GM23338 (cell line): ENCODE measurements at regions not wholly inside any gene's neighbourhood (a gene's known extent, or its start where the extent isn't known, plus 50 kb on each side); places are given as distances from the start of the nearest gene placed in this dataset.
"Not testable (repeated sequence)": the region's sequence is repeated elsewhere in the genome, so short reads cannot be mapped to it uniquely, and the experiment has no call there.

Experiments
- ATAC-seq: fragments of 200-7000 bp; cut with Tn5 transposase; 3 replicates; pipeline ENCODE4 v1.9.1; 2020
- DNase-seq: peaks from one replicate; pipeline ENCODE4 v3.0.0-alpha.2; 2015; ENCODE audit warnings: low spot score
- H2AFZ ChIP-seq: fragments of 200-600 bp; sonication (generic); 2 replicates; pipeline ENCODE4 v1.8.0; 2016; ENCODE audit warnings: antibody characterized with exemption, mild to moderate bottlenecking, moderate library complexity
- H3F3A ChIP-seq: fragments of 200-600 bp; sonication (generic); replicated peaks from 2 replicates; pipeline ENCODE4 v1.8.0; 2017; ENCODE audit warnings: antibody characterized with exemption, mixed run types, low read depth
- H3K27ac ChIP-seq: fragments of 200-600 bp; sonication (generic); 2 replicates; pipeline ENCODE4 v1.6.1; 2016; ENCODE audit warnings: low read depth
- H3K27me3 ChIP-seq: fragments of 200-600 bp; sonication (generic); 2 replicates; pipeline ENCODE4 v1.8.0; 2016; ENCODE audit warnings: mild to moderate bottlenecking, mixed run types, moderate library complexity; ENCODE audit not compliant: insufficient read depth
- H3K36me3 ChIP-seq: fragments of 200-600 bp; sonication (generic); 2 replicates; pipeline ENCODE4 v1.8.0; 2016; ENCODE audit warnings: mild to moderate bottlenecking; ENCODE audit not compliant: insufficient read depth
- H3K4me1 ChIP-seq: fragments of 200-600 bp; sonication (generic); 2 replicates; pipeline ENCODE4 v1.8.0; 2016; ENCODE audit warnings: mild to moderate bottlenecking, moderate library complexity; ENCODE audit not compliant: insufficient read depth
- H3K4me2 ChIP-seq: fragments of 200-600 bp; sonication (generic); 2 replicates; pipeline ENCODE4 v1.7.1; 2017; ENCODE audit warnings: mixed run types
- H3K4me3 ChIP-seq: fragments of 200-600 bp; sonication (generic); 2 replicates; pipeline ENCODE4 v1.6.1; 2016; ENCODE audit warnings: mixed run types
- H3K79me2 ChIP-seq: fragments of 200-600 bp; sonication (generic); replicated peaks from 2 replicates; pipeline ENCODE4 v1.8.0; 2017; ENCODE audit warnings: mild to moderate bottlenecking; ENCODE audit not compliant: insufficient read depth
- H3K9me2 ChIP-seq: fragments of 200-600 bp; sonication (generic); 2 replicates; pipeline ENCODE4 v1.8.0; 2017; ENCODE audit not compliant: insufficient read depth
- H4K20me1 ChIP-seq: fragments of 200-600 bp; sonication (generic); replicated peaks from 2 replicates; pipeline ENCODE4 v1.8.0; 2017; ENCODE audit warnings: mild to moderate bottlenecking; ENCODE audit not compliant: insufficient read depth
- H3K27ac Mint-ChIP-seq: 2 replicates; pipeline ENCODE4 v1.8.0; 2020; ENCODE audit warnings: inconsistent platforms, mild to moderate bottlenecking, moderate library complexity, mixed read lengths
- H3K27me3 Mint-ChIP-seq: 3 replicates; pipeline ENCODE4 v1.8.0; 2022; ENCODE audit warnings: low read depth, mild to moderate bottlenecking, moderate library complexity, mixed read lengths, inconsistent platforms; ENCODE audit not compliant: insufficient read depth, poor library complexity
- H3K36me3 Mint-ChIP-seq: 3 replicates; pipeline ENCODE4 v1.8.0; 2021; ENCODE audit warnings: low read depth, mild to moderate bottlenecking, inconsistent platforms, moderate library complexity, mixed read lengths
- H3K4me1 Mint-ChIP-seq: 3 replicates; pipeline ENCODE4 v1.8.0; 2020; ENCODE audit warnings: mild to moderate bottlenecking, inconsistent platforms, mixed read lengths
- H3K4me3 Mint-ChIP-seq: 3 replicates; pipeline ENCODE4 v1.8.0; 2021; ENCODE audit warnings: moderate library complexity, mild to moderate bottlenecking, inconsistent platforms, mixed read lengths
- H3K9me3 Mint-ChIP-seq: 3 replicates; pipeline ENCODE4 v1.8.0; 2020; ENCODE audit warnings: moderate library complexity, mild to moderate bottlenecking, inconsistent platforms, mixed read lengths
- CREB1 ChIP-seq: fragments of 250-450 bp; sonication (Bioruptor Pico); IDR thresholded peaks from 2 replicates; pipeline ENCODE4 v1.5.0; 2020; ENCODE audit warnings: low read depth, mild to moderate bottlenecking, moderate library complexity
- CTCF ChIP-seq, 2 experiments: fragments of 200-600 bp in 1 of 2; sonication (generic) in 1 of 2; conservative IDR thresholded peaks; 2 replicates each; pipeline versions ENCODE4 v1.5.1 to v1.6.1; 2016 to 2017; ENCODE audit warnings: antibody characterized with exemption in 2 of 2, low read depth in 2 of 2, mild to moderate bottlenecking in 2 of 2, moderate library complexity in 1 of 2
- ETS1 ChIP-seq: IDR thresholded peaks from 2 replicates; pipeline ENCODE4 v1.6.1; 2016; ENCODE audit warnings: antibody characterized with exemption
- EZH2phosphoT487 ChIP-seq: fragments of 200-600 bp; sonication (generic); IDR thresholded peaks from one replicate; pipeline ENCODE4 v1.8.1; 2018; ENCODE audit warnings: antibody characterized with exemption; ENCODE audit not compliant: unreplicated experiment
- NANOG ChIP-seq: IDR thresholded peaks from 2 replicates; pipeline ENCODE4 v1.6.1; 2016; ENCODE audit warnings: antibody characterized with exemption, borderline replicate concordance
- POLR2AphosphoS5 ChIP-seq: IDR thresholded peaks from 2 replicates; pipeline ENCODE4 v1.6.1; 2016; ENCODE audit warnings: antibody characterized with exemption, low read depth
- ZNF114 ChIP-seq: fragments of 250-450 bp; sonication (Bioruptor Pico); IDR thresholded peaks from 2 replicates; pipeline ENCODE4 v1.5.0; 2020; ENCODE audit warnings: mild to moderate bottlenecking, moderate library complexity
- ZNF331 ChIP-seq: fragments of 250-450 bp; sonication (Bioruptor Pico); IDR thresholded peaks from 2 replicates; pipeline ENCODE4 v1.5.0; 2020; ENCODE audit warnings: low read depth, mild to moderate bottlenecking, moderate library complexity
- ZNF462 ChIP-seq: fragments of 250-450 bp; sonication (Bioruptor Pico); IDR thresholded peaks from 2 replicates; pipeline ENCODE4 v1.5.0; 2020; ENCODE audit warnings: mild to moderate bottlenecking, moderate library complexity

- H3K27me3 Mint-ChIP-seq, H3K4me3 Mint-ChIP-seq, DNase-seq, H3K4me1 ChIP-seq, H3K36me3 Mint-ChIP-seq, H3K9me2 ChIP-seq, H4K20me1 ChIP-seq, H2AFZ ChIP-seq, H3K4me1 Mint-ChIP-seq, H3K27ac Mint-ChIP-seq, H3K27me3 ChIP-seq, ATAC-seq, H3F3A ChIP-seq, H3K79me2 ChIP-seq, H3K27ac ChIP-seq, H3K4me2 ChIP-seq, H3K4me3 ChIP-seq, H3K36me3 ChIP-seq: not testable (repeated sequence)
- H3K9me3 Mint-ChIP-seq, result peaks cover 14% of the 10 kb centered on the region; the same call in 2 of the 3 replicates
Observed at GRCh38 chr1:101492144-101492543, 255.3 kb downstream of the S1PR1 start.

GRCh38 chr1:101493920-101494319 lies 257.1 kb downstream of the S1PR1 start:
- not testable (repeated sequence) for H3K27me3 Mint-ChIP-seq, H2AFZ ChIP-seq, H3F3A ChIP-seq, H3K79me2 ChIP-seq, H3K36me3 Mint-ChIP-seq, H3K4me2 ChIP-seq, H3K27me3 ChIP-seq, H4K20me1 ChIP-seq, H3K27ac Mint-ChIP-seq, H3K9me2 ChIP-seq, ATAC-seq, H3K4me3 ChIP-seq, DNase-seq, H3K4me3 Mint-ChIP-seq, H3K36me3 ChIP-seq, H3K4me1 ChIP-seq, H3K27ac ChIP-seq, H3K4me1 Mint-ChIP-seq
- H3K9me3 Mint-ChIP-seq, result peaks cover 10% of the 10 kb centered on the region; the same call in 2 of the 3 replicates

GRCh38 chr1:101496109-101496508 lies 259.3 kb downstream of the S1PR1 start:
- Histone ChIP-seq H3F3A (no peaks in the 10 kb centered on the region), H3K4me2 (no peak overlapping the region), H3K36me3 (no peaks in the 10 kb centered on the region), H3K27ac (no peak overlapping the region), H3K79me2 (no peaks in the 10 kb centered on the region), H3K4me1 (no peaks in the 10 kb centered on the region), H3K4me3 (no peak overlapping the region), H2AFZ (no peak overlapping the region), H4K20me1 (no peaks in the 10 kb centered on the region), H3K9me2 (no peaks in the 10 kb centered on the region; the same call in 1 of the 2 replicates), H3K27me3 (no peaks in the 10 kb centered on the region)
- Mint-ChIP-seq H3K36me3 (no peaks in the 10 kb centered on the region), H3K27me3 (peaks cover 2% of the 10 kb centered on the region), H3K27ac (no peak overlapping the region), H3K4me3 (no peak overlapping the region), H3K9me3 (peaks cover 7% of the 10 kb centered on the region; the same call in 1 of the 3 replicates), H3K4me1 (no peaks in the 10 kb centered on the region)
- DNase-seq, result no peak
- ATAC-seq, result no peak
- TF ChIP-seq EZH2phosphoT487 (no peak), CTCF (conservative IDR thresholded peaks at IDR 0.05; ENCODE audit: low read depth in 2 of 2) (no peak), ZNF114 (CRISPR knock-in tag) (no peak), POLR2AphosphoS5 (no peak), ZNF331 (CRISPR knock-in tag) (no peak), ZNF462 (no peak), NANOG (no peak), ETS1 (no peak), CREB1 (CRISPR knock-in tag) (no peak)
